Endothelial cell of umbilical vein (primary cell): ENCODE measurements at regions not wholly inside any gene's neighbourhood (a gene's known extent, or its start where the extent isn't known, plus 50 kb on each side); places are given as distances from the start of the nearest gene placed in this dataset.

Source experiments
- BruUV-seq: library from RNA; stranded (reverse); fragments of 400-500 nt; replicated peaks from 2 replicates; lab custom pipeline; 2021; lab: Mats Ljungman, UMichigan
- CTCF ChIA-PET: fragments of 300-600, 350-600 bp; sonication (Branson Sonifier 250); formaldehyde crosslinking; loops from one replicate; lab custom pipeline; 2021; ENCODE audit warnings: antibody characterized with exemption, inconsistent platforms; lab: Charles Lee
- POLR2A ChIA-PET: fragments of 300-600, 350-600 bp; sonication (Branson Sonifier 250); formaldehyde crosslinking; loops from one replicate; lab custom pipeline; 2021; ENCODE audit warnings: antibody characterized with exemption, inconsistent platforms; lab: Charles Lee
- DNase-seq: peaks from one replicate; pipeline ENCODE4 v3.0.0-alpha.2; 2011; ENCODE audit warnings: low read depth, low spot score
- FAIRE-seq: peaks from 2 replicates; lab custom pipeline; 2011; peaks lifted over from hg19 to GRCh38; lab: Jason Lieb, UNC
- H2AFZ ChIP-seq: 2 replicates; pipeline ENCODE4 v1.6.0; 2012; ENCODE audit warnings: low read depth, low read length, control low read depth, inconsistent platforms
- H3K27ac ChIP-seq: 2 replicates; pipeline ENCODE4 v1.5.1; 2011; ENCODE audit warnings: low read depth, mild to moderate bottlenecking, control low read depth, low read length, moderate library complexity; ENCODE audit not compliant: insufficient read depth
- H3K27me3 ChIP-seq, 2 experiments: 2 replicates each; pipeline versions ENCODE4 v1.6.0 to v1.6.1; 2011; ENCODE audit warnings: low read length in 2 of 2, mixed read lengths in 1 of 2; ENCODE audit not compliant: control insufficient read depth in 2 of 2, insufficient read depth in 2 of 2
- H3K36me3 ChIP-seq, 2 experiments: 2 replicates in 1 of 2; 3 replicates in 1 of 2; pipeline ENCODE4 v1.5.1; 2011; ENCODE audit warnings: low read length in 2 of 2, mild to moderate bottlenecking in 1 of 2, moderate library complexity in 1 of 2; ENCODE audit not compliant: control insufficient read depth in 2 of 2, insufficient read depth in 2 of 2; ENCODE audit errors: extremely low read depth in 1 of 2
- H3K4me1 ChIP-seq: 3 replicates; pipeline ENCODE4 v1.5.1; 2011; ENCODE audit warnings: mild to moderate bottlenecking, low read length; ENCODE audit not compliant: control insufficient read depth, insufficient read depth; ENCODE audit errors: extremely low read depth
- H3K4me2 ChIP-seq: 2 replicates; pipeline ENCODE4 v1.6.1; 2011; ENCODE audit warnings: low read length, control low read depth, mixed read lengths; ENCODE audit not compliant: insufficient read depth
- H3K4me3 ChIP-seq, 3 experiments: fragments of 200-600 bp in 1 of 3; sonication (generic), shearing (Covaris generic) in 1 of 3; replicated peaks in 1 of 3; 2 replicates each; pipeline ENCODE4 v1.5.1; 2011 to 2016; ENCODE audit warnings: control low read depth in 3 of 3, low read length in 3 of 3, mild to moderate bottlenecking in 2 of 3, inconsistent platforms in 1 of 3, low read depth in 1 of 3, moderate library complexity in 1 of 3; ENCODE audit not compliant: insufficient read depth in 1 of 3
- H3K79me2 ChIP-seq: 2 replicates; pipeline ENCODE4 v1.6.0; 2012; ENCODE audit warnings: low read length, inconsistent platforms; ENCODE audit not compliant: control insufficient read depth, insufficient read depth
- H3K9ac ChIP-seq: replicated peaks from 2 replicates; pipeline ENCODE3; 2011; ENCODE audit warnings: low read length, control low read depth; ENCODE audit not compliant: insufficient read depth; ENCODE audit errors: extremely low read depth
- H3K9me1 ChIP-seq: replicated peaks from 3 replicates; pipeline ENCODE4 v1.6.0; 2011; ENCODE audit warnings: mild to moderate bottlenecking, low read length; ENCODE audit not compliant: control insufficient read depth, insufficient read depth; ENCODE audit errors: extremely low read depth
- H3K9me3 ChIP-seq: replicated peaks from 2 replicates; pipeline ENCODE4 v1.5.1; 2012; ENCODE audit warnings: low read length, inconsistent platforms; ENCODE audit not compliant: control insufficient read depth, insufficient read depth
- H4K20me1 ChIP-seq: replicated peaks from 2 replicates; pipeline ENCODE3; 2011; ENCODE audit warnings: mild to moderate bottlenecking, low read length; ENCODE audit not compliant: control insufficient read depth, insufficient read depth; ENCODE audit errors: extremely low read depth
- EZH2 ChIP-seq: IDR thresholded peaks from 2 replicates; pipeline ENCODE4 v1.6.1; 2012; ENCODE audit warnings: borderline replicate concordance, low read depth, mild to moderate bottlenecking, moderate library complexity, low read length, inconsistent platforms; ENCODE audit not compliant: severe bottlenecking
- FOS ChIP-seq: IDR thresholded peaks from 2 replicates; pipeline ENCODE4 v1.6.1; 2011; ENCODE audit warnings: mild to moderate bottlenecking, low read length, moderate library complexity, borderline replicate concordance; ENCODE audit not compliant: insufficient read depth
- GATA2 ChIP-seq: IDR thresholded peaks from 2 replicates; pipeline ENCODE4 v1.7.0; 2011; ENCODE audit warnings: low read depth, mild to moderate bottlenecking, moderate library complexity, mixed read lengths, low read length; ENCODE audit not compliant: insufficient read length, insufficient read depth
- MYC ChIP-seq: IDR thresholded peaks from one replicate; pipeline ENCODE4 v1.6.1; 2011; ENCODE audit warnings: mild to moderate bottlenecking, low read depth, low read length
- POLR2A ChIP-seq: IDR thresholded peaks from 2 replicates; pipeline ENCODE4 v1.6.1; 2012; ENCODE audit warnings: low read depth, mild to moderate bottlenecking, control low read depth, low read length
- dilution Hi-C: fragments of 300-500 bp; cut with MboI; formaldehyde crosslinking; loops from one replicate; pipeline ENCODE4 v1.15.0; 2019; ENCODE audit warnings: low sequenced_read_pairs; ENCODE audit not compliant: extremely low pct_ligation_motif_present
- intact Hi-C: fragments of 100-400 bp; cut with micrococcal nuclease; formaldehyde crosslinking; loops from one replicate; pipeline ENCODE4 v1.10.0; 2022
- TF ChIP-seq, protein P1 (sequence below), 2 donors: IDR thresholded peaks; 1 replicate in 1 of 2; 2 replicates in 1 of 2; pipeline ENCODE4 v1.5.1; 2011; ENCODE audit warnings: low read length in 2 of 2, mild to moderate bottlenecking in 2 of 2, moderate library complexity in 2 of 2, control low read depth in 1 of 2, inconsistent platforms in 1 of 2, low read depth in 1 of 2; ENCODE audit not compliant: insufficient read depth in 1 of 2; ENCODE audit errors: extremely low read depth in 1 of 2
- TF ChIP-seq, protein P2 (sequence below): IDR thresholded peaks from 2 replicates; pipeline ENCODE4 v1.6.1; 2011; ENCODE audit not compliant: insufficient read depth, insufficient read length

DNA sequence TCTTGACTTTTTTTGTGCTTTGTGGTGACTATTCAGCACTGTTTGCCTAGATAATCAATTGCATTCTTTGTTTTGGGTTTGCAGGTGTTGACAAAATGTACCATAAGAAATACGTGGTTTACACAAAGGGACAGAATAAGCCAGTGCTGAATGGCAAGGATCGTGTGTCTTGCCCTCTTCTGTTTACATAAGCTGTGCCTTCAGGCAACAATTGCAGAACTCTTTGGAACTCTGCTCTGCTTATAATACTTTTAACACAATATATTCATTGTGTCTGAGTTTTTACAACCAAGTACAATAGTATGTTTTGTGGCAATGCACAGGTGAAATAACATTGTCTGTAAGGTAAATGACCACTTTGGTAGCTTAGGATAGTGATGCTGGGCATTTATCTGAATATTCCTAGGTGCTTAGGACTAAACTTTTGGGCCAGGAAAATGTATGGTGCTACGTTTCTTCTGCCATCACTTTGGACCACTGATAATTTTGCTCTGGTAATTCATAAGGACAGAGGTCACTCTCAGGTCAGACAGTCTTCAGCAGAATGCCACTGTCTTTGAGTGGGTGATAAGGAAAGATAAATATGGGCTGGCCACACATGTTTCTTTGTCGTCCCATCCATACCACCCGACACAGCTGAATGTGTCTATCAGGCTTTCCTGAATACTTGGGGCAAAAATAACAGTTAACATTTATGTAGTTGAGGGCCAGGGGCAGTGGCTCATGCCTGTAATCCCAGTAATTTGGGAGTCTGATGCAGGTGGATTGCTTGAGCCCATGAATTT lies 344.6 kb upstream of the IMPG1 start:
- Histone ChIP-seq H3K36me3 (no peaks in the 10 kb centered on the region), H4K20me1 (no peaks in the 10 kb centered on the region), H3K27ac (no peak overlapping the region), H2AFZ (no peak overlapping the region), H3K9me3 (no peaks in the 10 kb centered on the region), H3K4me2 (no peak overlapping the region), H3K9ac (no peak overlapping the region), H3K4me1 (no peaks in the 10 kb centered on the region), H3K9me1 (no peaks in the 10 kb centered on the region), H3K79me2 (no peaks in the 10 kb centered on the region), H3K27me3 (no peaks in the 10 kb centered on the region), H3K4me3 (no peak overlapping the region)
- DNase-seq (no peak), FAIRE-seq (no peak)
- TF ChIP-seq, protein P1, sequence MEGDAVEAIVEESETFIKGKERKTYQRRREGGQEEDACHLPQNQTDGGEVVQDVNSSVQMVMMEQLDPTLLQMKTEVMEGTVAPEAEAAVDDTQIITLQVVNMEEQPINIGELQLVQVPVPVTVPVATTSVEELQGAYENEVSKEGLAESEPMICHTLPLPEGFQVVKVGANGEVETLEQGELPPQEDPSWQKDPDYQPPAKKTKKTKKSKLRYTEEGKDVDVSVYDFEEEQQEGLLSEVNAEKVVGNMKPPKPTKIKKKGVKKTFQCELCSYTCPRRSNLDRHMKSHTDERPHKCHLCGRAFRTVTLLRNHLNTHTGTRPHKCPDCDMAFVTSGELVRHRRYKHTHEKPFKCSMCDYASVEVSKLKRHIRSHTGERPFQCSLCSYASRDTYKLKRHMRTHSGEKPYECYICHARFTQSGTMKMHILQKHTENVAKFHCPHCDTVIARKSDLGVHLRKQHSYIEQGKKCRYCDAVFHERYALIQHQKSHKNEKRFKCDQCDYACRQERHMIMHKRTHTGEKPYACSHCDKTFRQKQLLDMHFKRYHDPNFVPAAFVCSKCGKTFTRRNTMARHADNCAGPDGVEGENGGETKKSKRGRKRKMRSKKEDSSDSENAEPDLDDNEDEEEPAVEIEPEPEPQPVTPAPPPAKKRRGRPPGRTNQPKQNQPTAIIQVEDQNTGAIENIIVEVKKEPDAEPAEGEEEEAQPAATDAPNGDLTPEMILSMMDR (IDR thresholded peaks at IDR 0.05; ENCODE audit: extremely low read depth in 1 of 2, insufficient read depth in 1 of 2, low read depth in 1 of 2, low read length in 2 of 2), result no peak
- TF ChIP-seq MYC (no peak), GATA2 (no peak), FOS (no peak), EZH2 (no peak), POLR2A (no peak)
- TF ChIP-seq, protein P2, sequence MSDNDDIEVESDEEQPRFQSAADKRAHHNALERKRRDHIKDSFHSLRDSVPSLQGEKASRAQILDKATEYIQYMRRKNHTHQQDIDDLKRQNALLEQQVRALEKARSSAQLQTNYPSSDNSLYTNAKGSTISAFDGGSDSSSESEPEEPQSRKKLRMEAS, result no peak
- ChIA-PET POLR2A (no interaction called here), CTCF (no interaction called here)
- intact Hi-C loops (no loop called here), dilution Hi-C loops (no loop called here)
- BruUV-seq, result no TSS peak
